B cell (primary cell): ENCODE measurements at regions not wholly inside any gene's neighbourhood (a gene's known extent, or its start where the extent isn't known, plus 50 kb on each side); places are given as distances from the start of the nearest gene placed in this dataset.

Source experiments
- ATAC-seq: fragments of 200-7000 bp; cut with Tn5 transposase; one replicate; pipeline ENCODE4 v1.10.0; 2021; ENCODE audit warnings: low read depth, mild to moderate bottlenecking, moderate number of reproducible peaks, moderate library complexity
- CTCF ChIA-PET: fragments of 350-600 bp; sonication (Branson Sonifier 250); formaldehyde crosslinking; loops from one replicate; lab custom pipeline; 2021; ENCODE audit warnings: antibody characterized with exemption, inconsistent platforms; lab: Charles Lee
- POLR2A ChIA-PET: fragments of 350-600 bp; sonication (Branson Sonifier 250); formaldehyde crosslinking; loops from one replicate; lab custom pipeline; 2021; ENCODE audit warnings: antibody characterized with exemption; lab: Charles Lee
- DNase-seq: peaks from one replicate; pipeline ENCODE4 v3.0.0; 2013
- H2AFZ ChIP-seq: 2 replicates; pipeline ENCODE4 v1.6.1; 2012; ENCODE audit warnings: mild to moderate bottlenecking, low read depth, low read length; ENCODE audit not compliant: insufficient read depth, poor library complexity, severe bottlenecking
- H3K27ac ChIP-seq, 2 donors: 1 replicate in 1 of 2; 2 replicates in 1 of 2; pipeline ENCODE4 v1.5.1; 2012 to 2013; ENCODE audit warnings: low read length in 2 of 2, mild to moderate bottlenecking in 2 of 2, moderate library complexity in 1 of 2
- H3K27me3 ChIP-seq, 4 experiments: fragments of 200-600 bp in 1 of 4; sonication (generic) in 1 of 4; replicated peaks in 1 of 4; 1 replicate in 2 of 4; 2 replicates in 2 of 4; pipeline versions ENCODE4 v1.6.1 to v1.7.0; 2013 to 2016; ENCODE audit warnings: low read length in 3 of 4, mild to moderate bottlenecking in 2 of 4, mixed read lengths in 1 of 4, moderate library complexity in 1 of 4; ENCODE audit not compliant: insufficient read depth in 4 of 4, control insufficient read depth in 3 of 4; ENCODE audit errors: control extremely low read depth in 1 of 4
- H3K36me3 ChIP-seq, 2 experiments: replicated peaks in 1 of 2; 1 replicate in 1 of 2; 2 replicates in 1 of 2; pipeline versions ENCODE4 v1.6.1 to v1.7.1; 2013; ENCODE audit warnings: low read length in 1 of 2; ENCODE audit not compliant: insufficient read depth in 2 of 2, control insufficient read depth in 1 of 2; ENCODE audit errors: control extremely low read depth in 1 of 2, extremely low read depth in 1 of 2
- H3K4me1 ChIP-seq, 2 donors: fragments of 200-600 bp in 1 of 2; sonication (generic) in 1 of 2; 1 replicate in 1 of 2; 2 replicates in 1 of 2; pipeline versions ENCODE4 v1.5.1 to v1.6.1; 2013 to 2017; ENCODE audit warnings: low read length in 2 of 2; ENCODE audit not compliant: control insufficient read depth in 2 of 2, insufficient read depth in 2 of 2
- H3K4me2 ChIP-seq: replicated peaks from 2 replicates; pipeline ENCODE3; 2012; ENCODE audit warnings: mild to moderate bottlenecking, low read depth, low read length; ENCODE audit not compliant: poor library complexity, severe bottlenecking
- H3K4me3 ChIP-seq, 5 experiments: fragments of 200-600 bp in 1 of 5; sonication (generic) in 1 of 5; 1 replicate in 3 of 5; 2 replicates in 2 of 5; pipeline versions ENCODE4 v1.5.1 to v1.7.0; 2011 to 2016; ENCODE audit warnings: low read length in 4 of 5, mild to moderate bottlenecking in 4 of 5, low read depth in 2 of 5, control low read depth in 1 of 5, moderate library complexity in 1 of 5; ENCODE audit not compliant: insufficient read depth in 1 of 5; ENCODE audit errors: control extremely low read depth in 1 of 5, extremely low read depth in 1 of 5
- H3K79me2 ChIP-seq: fragments of 200-600 bp; sonication (generic); one replicate; pipeline ENCODE4 v1.6.0; 2016; ENCODE audit warnings: low read length; ENCODE audit not compliant: control insufficient read depth, insufficient read depth
- H3K9ac ChIP-seq: fragments of 200-600 bp; sonication (generic); 2 replicates; pipeline ENCODE4 v1.6.1; 2017; ENCODE audit warnings: mild to moderate bottlenecking, low read length, moderate library complexity
- H3K9me3 ChIP-seq, 3 donors: one replicate each; pipeline versions ENCODE4 v1.6.1 to v1.7.1; 2013; ENCODE audit warnings: low read length in 2 of 3; ENCODE audit not compliant: control insufficient read depth in 2 of 3, insufficient read depth in 1 of 3; ENCODE audit errors: control extremely low read depth in 1 of 3
- H4K20me1 ChIP-seq: 2 replicates; pipeline ENCODE4 v1.6.0; 2012; ENCODE audit warnings: mild to moderate bottlenecking, low read length; ENCODE audit not compliant: insufficient read depth, control insufficient read depth, poor library complexity, severe bottlenecking
- H3K27ac Mint-ChIP-seq: one replicate; pipeline ENCODE4 v1.8.0; 2021; ENCODE audit warnings: mixed read lengths
- H3K27me3 Mint-ChIP-seq: one replicate; pipeline ENCODE4 v1.8.0; 2021; ENCODE audit warnings: mixed read lengths
- H3K4me1 Mint-ChIP-seq: one replicate; pipeline ENCODE4 v1.8.0; 2021; ENCODE audit warnings: mixed read lengths
- H3K4me3 Mint-ChIP-seq: one replicate; pipeline ENCODE4 v1.8.0; 2021; ENCODE audit warnings: mixed read lengths
- H3K9me3 Mint-ChIP-seq: one replicate; pipeline ENCODE4 v1.8.0; 2022; ENCODE audit warnings: mixed read lengths; ENCODE audit not compliant: insufficient read depth
- CTCF ChIP-seq: fragments of 200-600 bp; IDR thresholded peaks from one replicate; pipeline ENCODE4 v1.8.0; 2022; ENCODE audit warnings: antibody characterized with exemption, mild to moderate bottlenecking
- EZH2 ChIP-seq: IDR thresholded peaks from 2 replicates; pipeline ENCODE4 v1.6.1; 2012; ENCODE audit warnings: borderline replicate concordance, low read depth, mild to moderate bottlenecking, moderate library complexity, low read length; ENCODE audit not compliant: insufficient read depth, poor library complexity, severe bottlenecking
- WGBS: methylation state at CpG from one replicate; pipeline ENCODE4 v1.1.5; 2013; ENCODE audit warnings: missing lambda C conversion rate; ENCODE audit not compliant: insufficient coverage; 5-methylcytosine and 5-hydroxymethylcytosine counted together
- intact Hi-C: fragments of 100-400 bp; cut with micrococcal nuclease; formaldehyde crosslinking; loops from one replicate; pipeline ENCODE4 v1.10.0; 2022

DNA sequence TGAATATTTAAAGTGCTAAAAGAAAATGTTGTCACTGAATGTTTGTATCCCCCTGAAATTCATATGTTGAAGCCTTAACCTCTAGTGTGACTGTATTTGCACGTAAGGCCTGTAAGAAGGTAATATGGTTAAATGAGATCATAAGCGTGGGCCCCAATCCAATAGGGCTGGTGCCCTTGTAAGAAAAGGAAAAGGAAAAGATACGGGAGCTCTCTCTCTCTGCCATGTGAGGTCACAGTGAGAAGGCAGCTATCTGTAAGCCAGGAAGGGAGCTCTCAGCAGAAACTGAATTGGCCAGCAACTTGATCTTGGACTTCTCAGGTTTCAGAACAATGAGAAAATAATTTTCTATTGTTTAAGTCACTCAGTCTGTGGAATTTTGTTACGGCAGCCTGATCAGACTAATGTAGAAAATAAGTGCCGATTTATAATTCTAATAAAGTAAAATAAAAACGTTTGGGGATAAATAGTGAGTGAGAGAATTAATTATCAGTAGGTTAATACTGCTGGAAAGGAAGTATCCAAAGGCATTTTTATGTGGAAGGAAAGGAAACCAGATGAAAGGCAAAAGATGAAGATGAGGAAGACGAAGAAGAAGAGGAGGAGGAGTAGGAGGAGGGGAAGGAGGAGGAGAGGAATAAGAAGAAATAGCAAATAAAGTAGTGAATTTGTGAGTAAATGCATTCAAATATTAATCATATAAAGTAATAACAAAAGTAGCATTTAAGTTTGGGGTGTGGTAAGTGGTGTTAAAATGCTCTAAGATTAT is 188.5 kb upstream of the KRR1 start:
- H3K4me1 Mint-ChIP-seq = no peaks in the 10 kb centered on the region

More for the DNA sequence above, 188.5 kb upstream of the KRR1 start:
- ChIA-PET CTCF (no interaction called here), POLR2A (no interaction called here)
- no peak overlapping the region for H3K4me3 ChIP-seq
- no peaks in the 10 kb centered on the region for H3K36me3 ChIP-seq
- no peak for TF ChIP-seq EZH2
- TF ChIP-seq CTCF = no peak
- Mint-ChIP-seq H3K27ac (no peak overlapping the region), H3K27me3 (no peaks in the 10 kb centered on the region), H3K9me3 (no peaks in the 10 kb centered on the region), H3K4me3 (no peak overlapping the region)
- no peak overlapping the region for H3K4me2 ChIP-seq
- DNase-seq = no peak
- no peaks in the 10 kb centered on the region for H3K79me2 ChIP-seq
- intact Hi-C loops = no loop called here
- ATAC-seq = no peak
- no peaks in the 10 kb centered on the region for H4K20me1 ChIP-seq
- H2AFZ ChIP-seq = no peak overlapping the region
- no peaks in the 10 kb centered on the region for H3K4me1 ChIP-seq
- no peak overlapping the region for H3K27ac ChIP-seq
- no peaks in the 10 kb centered on the region for H3K27me3 ChIP-seq
- 86% methylated on average over 5 of the region's 7 CpGs for WGBS
- no peak overlapping the region for H3K9ac ChIP-seq
- no peaks in the 10 kb centered on the region for H3K9me3 ChIP-seq
